ENCODE measurements at regions not wholly inside any gene's neighbourhood (a gene's known extent, or its start where the extent isn't known, plus 50 kb on each side); places are given as distances from the start of the nearest gene placed in this dataset.

DNA sequence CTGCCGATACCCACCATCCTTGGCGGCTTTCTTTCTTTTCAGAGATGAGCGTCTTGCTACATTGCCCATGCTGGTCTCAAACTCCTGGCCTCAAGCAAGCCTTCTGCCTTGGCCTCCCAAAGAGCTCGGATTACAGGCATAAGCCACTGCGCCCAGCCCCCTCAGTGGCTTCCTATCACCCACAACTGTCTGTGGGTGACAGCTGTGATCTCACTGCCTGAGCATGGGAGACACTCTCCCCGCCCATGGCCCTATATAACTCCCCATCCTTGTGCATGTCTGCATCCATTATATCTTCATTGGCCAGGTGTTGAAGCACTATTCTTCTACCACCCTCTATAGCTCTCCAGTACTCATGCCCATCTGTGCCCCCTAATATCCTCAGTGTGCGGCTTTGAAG is 76.2 kb downstream of the PTPRS start:
- Mint-ChIP-seq H3K27me3 (no peaks in the 10 kb centered on the region), H3K9me3 (no peaks in the 10 kb centered on the region), H3K36me3 (ENCODE audit: low read depth) (no peaks in the 10 kb centered on the region), H3K27ac (no peak overlapping the region), H3K4me1 (ENCODE audit: low read depth) (no peaks in the 10 kb centered on the region), H3K4me3 (no peak overlapping the region)
- H3K4me1 ChIP-seq (ENCODE audit: insufficient read depth, low read length), result no peaks in the 10 kb centered on the region
- H3K27ac ChIP-seq (ENCODE audit: low read depth in 1 of 2, low read length in 2 of 2), result no peak overlapping the region
- intact Hi-C loops (cut with DNase I, micrococcal nuclease), result no loop called here
- no peaks in the 10 kb centered on the region for H3K36me3 ChIP-seq (ENCODE audit: insufficient read depth, low read length)
- peaks cover 0 to 5% of the 10 kb centered on the region in 2 experiments for H3K9me3 ChIP-seq (ENCODE audit: control insufficient read depth in 1 of 2, insufficient read depth in 1 of 2, low read length in 2 of 2)
- H3K27me3 ChIP-seq (ENCODE audit: control insufficient read depth in 1 of 2, insufficient read depth in 2 of 2, low read length in 2 of 2), result no peaks in the 10 kb centered on the region
- DNase-seq (no peak), ATAC-seq (ENCODE audit: poor library complexity) (no peak)
- H3K4me3 ChIP-seq (ENCODE audit: low read length), result no peak overlapping the region
- POLR2A ChIA-PET, result no interaction called here
- CTCF ChIA-PET, result no interaction called here
- TF ChIP-seq, protein P1, sequence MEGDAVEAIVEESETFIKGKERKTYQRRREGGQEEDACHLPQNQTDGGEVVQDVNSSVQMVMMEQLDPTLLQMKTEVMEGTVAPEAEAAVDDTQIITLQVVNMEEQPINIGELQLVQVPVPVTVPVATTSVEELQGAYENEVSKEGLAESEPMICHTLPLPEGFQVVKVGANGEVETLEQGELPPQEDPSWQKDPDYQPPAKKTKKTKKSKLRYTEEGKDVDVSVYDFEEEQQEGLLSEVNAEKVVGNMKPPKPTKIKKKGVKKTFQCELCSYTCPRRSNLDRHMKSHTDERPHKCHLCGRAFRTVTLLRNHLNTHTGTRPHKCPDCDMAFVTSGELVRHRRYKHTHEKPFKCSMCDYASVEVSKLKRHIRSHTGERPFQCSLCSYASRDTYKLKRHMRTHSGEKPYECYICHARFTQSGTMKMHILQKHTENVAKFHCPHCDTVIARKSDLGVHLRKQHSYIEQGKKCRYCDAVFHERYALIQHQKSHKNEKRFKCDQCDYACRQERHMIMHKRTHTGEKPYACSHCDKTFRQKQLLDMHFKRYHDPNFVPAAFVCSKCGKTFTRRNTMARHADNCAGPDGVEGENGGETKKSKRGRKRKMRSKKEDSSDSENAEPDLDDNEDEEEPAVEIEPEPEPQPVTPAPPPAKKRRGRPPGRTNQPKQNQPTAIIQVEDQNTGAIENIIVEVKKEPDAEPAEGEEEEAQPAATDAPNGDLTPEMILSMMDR (IDR thresholded peaks at IDR 0.05), result no peak

DNA sequence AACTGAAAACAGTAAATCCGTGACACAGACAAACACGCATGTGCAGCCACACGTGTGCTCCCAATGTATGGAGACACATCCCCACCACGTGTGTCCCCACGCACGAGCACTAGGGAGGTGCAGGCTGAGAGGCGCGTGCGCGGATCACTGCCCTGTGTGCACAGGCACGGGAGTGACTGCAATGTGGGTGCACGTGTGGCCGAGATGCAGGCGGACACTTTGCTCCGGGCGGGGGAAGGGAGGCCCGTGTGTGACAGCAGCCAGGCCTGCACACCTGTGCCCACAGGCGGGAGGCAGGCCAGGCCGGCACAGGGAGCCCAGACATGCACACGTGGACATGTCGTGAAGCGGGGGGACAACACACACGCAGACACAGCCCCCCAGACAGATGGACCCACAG is 77.0 kb downstream of the PTPRS start:
- no peak overlapping the region for H3K27ac Mint-ChIP-seq
- ATAC-seq (ENCODE audit: poor library complexity), result no peak

GRCh38 chr19:5262721-5263120 is 77.9 kb downstream of the PTPRS start:
- H3K9me3 Mint-ChIP-seq, result no peaks in the 10 kb centered on the region
- H3K4me3 ChIP-seq (ENCODE audit: low read length), result no peak overlapping the region
- ChIA-PET CTCF (no interaction called here), POLR2A (no interaction called here)
- intact Hi-C loops (cut with DNase I, micrococcal nuclease), result no loop called here
- H3K4me3 Mint-ChIP-seq, result no peak overlapping the region
- no peak for ATAC-seq (ENCODE audit: poor library complexity)
- TF ChIP-seq, protein P1 (IDR thresholded peaks at IDR 0.05), result no peak
- peaks cover 0 to 8% of the 10 kb centered on the region in 2 experiments for H3K9me3 ChIP-seq (ENCODE audit: control insufficient read depth in 1 of 2, insufficient read depth in 1 of 2, low read length in 2 of 2)
- H3K27ac Mint-ChIP-seq, result no peak overlapping the region
- H3K36me3 ChIP-seq (ENCODE audit: insufficient read depth, low read length), result no peaks in the 10 kb centered on the region
- H3K36me3 Mint-ChIP-seq (ENCODE audit: low read depth), result no peaks in the 10 kb centered on the region
- no peaks in the 10 kb centered on the region for H3K27me3 Mint-ChIP-seq
- no peak overlapping the region for H3K27ac ChIP-seq (ENCODE audit: low read depth in 1 of 2, low read length in 2 of 2)
- no peaks in the 10 kb centered on the region for H3K4me1 Mint-ChIP-seq (ENCODE audit: low read depth)
- no peak for DNase-seq
- no peaks in the 10 kb centered on the region for H3K27me3 ChIP-seq (ENCODE audit: control insufficient read depth in 1 of 2, insufficient read depth in 2 of 2, low read length in 2 of 2)
- H3K4me1 ChIP-seq (ENCODE audit: insufficient read depth, low read length), result no peaks in the 10 kb centered on the region

More for the DNA sequence above, 77.0 kb downstream of the PTPRS start:
- H3K27ac ChIP-seq (ENCODE audit: low read depth in 1 of 2, low read length in 2 of 2), result no peak overlapping the region
- H3K27me3 ChIP-seq (ENCODE audit: control insufficient read depth in 1 of 2, insufficient read depth in 2 of 2, low read length in 2 of 2), result no peaks in the 10 kb centered on the region
- Mint-ChIP-seq H3K27me3 (no peaks in the 10 kb centered on the region), H3K9me3 (no peaks in the 10 kb centered on the region), H3K4me3 (no peak overlapping the region), H3K36me3 (ENCODE audit: low read depth) (no peaks in the 10 kb centered on the region), H3K4me1 (ENCODE audit: low read depth) (no peaks in the 10 kb centered on the region)
- no peak overlapping the region for H3K4me3 ChIP-seq (ENCODE audit: low read length)
- TF ChIP-seq, protein P1 (IDR thresholded peaks at IDR 0.05), result no peak
- no peaks in the 10 kb centered on the region for H3K4me1 ChIP-seq (ENCODE audit: insufficient read depth, low read length)
- H3K9me3 ChIP-seq (ENCODE audit: control insufficient read depth in 1 of 2, insufficient read depth in 1 of 2, low read length in 2 of 2), result peaks cover 0 to 5% of the 10 kb centered on the region in 2 experiments
- no peaks in the 10 kb centered on the region for H3K36me3 ChIP-seq (ENCODE audit: insufficient read depth, low read length)
- ChIA-PET POLR2A (no interaction called here), CTCF (no interaction called here)
- intact Hi-C loops (cut with DNase I, micrococcal nuclease), result no loop called here
- no peak for DNase-seq
